MCF 10A (cell line): ENCODE measurements at regions not wholly inside any gene's neighbourhood (a gene's known extent, or its start where the extent isn't known, plus 50 kb on each side); places are given as distances from the start of the nearest gene placed in this dataset.
A peak's percentile ranks its signal among the peaks of the same experiment; 100 is the strongest.
"Not testable (repeated sequence)": the region's sequence is repeated elsewhere in the genome, so short reads cannot be mapped to it uniquely, and the experiment has no call there.

ENCODE experiments used
- BruUV-seq: library from RNA; stranded (reverse); fragments of 400-500 nt; replicated peaks from 2 replicates; lab custom pipeline; 2021; lab: Mats Ljungman, UMichigan
- CTCF ChIA-PET: fragments of 300-600 bp; sonication (Branson Sonifier 250); formaldehyde crosslinking; extraction: SDS; loops from one replicate; lab custom pipeline; 2021; ENCODE audit warnings: antibody characterized with exemption, inconsistent platforms; lab: Yijun Ruan, JAX
- POLR2A ChIA-PET: fragments of 300-600, 350-650 bp; sonication (Branson Sonifier 250); formaldehyde crosslinking; extraction: SDS; loops from one replicate; lab custom pipeline; 2020; ENCODE audit warnings: antibody characterized with exemption, inconsistent platforms; lab: Yijun Ruan, JAX
- DNase-seq: peaks from one replicate; pipeline ENCODE4 v3.0.0-alpha.2; 2018; ENCODE audit not compliant: unreplicated experiment
- H3K27ac Mint-ChIP-seq: one replicate; pipeline ENCODE4 v1.8.0; 2022; ENCODE audit warnings: mild to moderate bottlenecking, low read depth, mixed read lengths; ENCODE audit not compliant: unreplicated experiment
- H3K27me3 Mint-ChIP-seq: one replicate; pipeline ENCODE4 v1.8.0; 2022; ENCODE audit warnings: mixed read lengths; ENCODE audit not compliant: insufficient read depth, unreplicated experiment
- H3K36me3 Mint-ChIP-seq: one replicate; pipeline ENCODE4 v1.8.0; 2022; ENCODE audit warnings: mild to moderate bottlenecking, moderate library complexity, mixed read lengths; ENCODE audit not compliant: insufficient read depth, unreplicated experiment
- H3K4me1 Mint-ChIP-seq: one replicate; pipeline ENCODE4 v1.8.0; 2022; ENCODE audit warnings: mixed read lengths; ENCODE audit not compliant: insufficient read depth, unreplicated experiment
- H3K4me3 Mint-ChIP-seq: one replicate; pipeline ENCODE4 v1.8.0; 2022; ENCODE audit warnings: mild to moderate bottlenecking, moderate library complexity, mixed read lengths; ENCODE audit not compliant: unreplicated experiment
- H3K9me3 Mint-ChIP-seq: one replicate; pipeline ENCODE4 v1.8.0; 2022; ENCODE audit warnings: mixed read lengths; ENCODE audit not compliant: unreplicated experiment
- intact Hi-C: fragments of 100-400 bp; cut with micrococcal nuclease; formaldehyde crosslinking; loops from 2 replicates; pipeline ENCODE4 v1.14.1; 2022
- TF ChIP-seq, protein P1 (sequence below): fragments of 200-600 bp; IDR thresholded peaks from one replicate; pipeline ENCODE4 v1.8.0; 2022; ENCODE audit warnings: antibody characterized with exemption, mild to moderate bottlenecking; ENCODE audit not compliant: unreplicated experiment

DNA sequence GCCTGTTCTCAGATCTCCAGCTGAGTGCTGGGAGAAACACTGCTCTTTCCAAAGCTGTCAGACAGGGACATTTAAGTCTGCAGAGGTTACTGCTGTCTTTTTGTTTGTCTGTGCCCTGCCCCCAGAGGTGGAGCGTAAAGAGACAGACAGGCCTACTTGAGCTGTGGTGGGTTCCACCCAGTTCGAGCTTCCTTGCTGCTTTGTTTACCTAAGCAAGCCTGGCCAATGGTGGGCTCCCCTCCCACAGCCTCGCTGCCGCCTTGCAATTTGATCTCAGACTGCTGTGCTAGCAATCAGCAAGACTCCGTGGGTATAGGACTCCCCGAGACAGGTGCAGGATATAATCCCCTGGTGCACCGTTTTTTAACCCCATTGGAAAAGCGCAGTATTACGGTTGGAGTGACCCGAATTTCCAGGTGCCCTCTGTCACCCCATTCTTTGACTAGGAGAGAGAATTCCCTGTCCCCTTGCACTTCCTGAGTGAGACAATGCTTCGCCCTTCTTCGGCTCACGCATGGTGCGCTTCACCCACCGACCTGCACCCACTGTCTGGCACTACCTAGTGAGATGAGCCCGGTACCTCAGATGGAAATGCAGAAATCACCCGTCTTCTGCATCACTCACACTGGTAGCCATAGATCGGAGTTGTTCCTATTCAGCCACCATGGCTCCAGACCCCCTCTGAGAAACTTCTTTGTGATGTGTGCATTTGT lies 650.3 kb upstream of the ALG10B start:
- no peaks in the 10 kb centered on the region for H3K4me1 Mint-ChIP-seq
- ChIA-PET POLR2A (no interaction called here), CTCF (interaction anchor here (0.6 kb wide), 1 partner anchor 172 kb away, joined by 3 read pairs; no protein-coding TSS in a partner anchor)
- H3K27ac Mint-ChIP-seq, result no peak overlapping the region
- no peak overlapping the region for H3K4me3 Mint-ChIP-seq
- TF ChIP-seq, protein P1, sequence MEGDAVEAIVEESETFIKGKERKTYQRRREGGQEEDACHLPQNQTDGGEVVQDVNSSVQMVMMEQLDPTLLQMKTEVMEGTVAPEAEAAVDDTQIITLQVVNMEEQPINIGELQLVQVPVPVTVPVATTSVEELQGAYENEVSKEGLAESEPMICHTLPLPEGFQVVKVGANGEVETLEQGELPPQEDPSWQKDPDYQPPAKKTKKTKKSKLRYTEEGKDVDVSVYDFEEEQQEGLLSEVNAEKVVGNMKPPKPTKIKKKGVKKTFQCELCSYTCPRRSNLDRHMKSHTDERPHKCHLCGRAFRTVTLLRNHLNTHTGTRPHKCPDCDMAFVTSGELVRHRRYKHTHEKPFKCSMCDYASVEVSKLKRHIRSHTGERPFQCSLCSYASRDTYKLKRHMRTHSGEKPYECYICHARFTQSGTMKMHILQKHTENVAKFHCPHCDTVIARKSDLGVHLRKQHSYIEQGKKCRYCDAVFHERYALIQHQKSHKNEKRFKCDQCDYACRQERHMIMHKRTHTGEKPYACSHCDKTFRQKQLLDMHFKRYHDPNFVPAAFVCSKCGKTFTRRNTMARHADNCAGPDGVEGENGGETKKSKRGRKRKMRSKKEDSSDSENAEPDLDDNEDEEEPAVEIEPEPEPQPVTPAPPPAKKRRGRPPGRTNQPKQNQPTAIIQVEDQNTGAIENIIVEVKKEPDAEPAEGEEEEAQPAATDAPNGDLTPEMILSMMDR, result no peak
- no TSS peak for BruUV-seq
- H3K27me3 Mint-ChIP-seq, result no peaks in the 10 kb centered on the region
- DNase-seq, result no peak
- no peaks in the 10 kb centered on the region for H3K36me3 Mint-ChIP-seq
- H3K9me3 Mint-ChIP-seq, result peaks cover 14% of the 10 kb centered on the region
- intact Hi-C loops, result no loop called here

DNA sequence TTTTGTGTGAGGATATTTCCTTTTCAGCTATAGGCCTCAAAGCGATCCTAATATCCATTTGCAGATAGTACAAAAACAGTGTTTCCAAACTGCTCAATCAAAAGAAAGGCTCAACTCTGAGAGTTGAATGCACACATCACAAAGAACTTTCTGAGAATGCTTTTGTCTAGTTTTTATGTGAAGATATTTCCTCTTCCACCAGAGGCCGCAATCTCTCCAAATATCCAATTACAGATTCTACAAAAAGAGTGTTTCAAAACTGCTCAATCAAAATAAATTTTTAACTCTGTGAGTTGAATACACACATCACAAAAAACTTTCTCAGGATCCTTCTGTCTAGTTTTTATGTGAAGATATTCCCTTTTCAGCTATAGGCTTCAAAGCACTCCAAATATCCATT lies 648.0 kb upstream of the ALG10B start:
- H3K27me3 Mint-ChIP-seq, H3K4me3 Mint-ChIP-seq, H3K36me3 Mint-ChIP-seq, CTCF ChIA-PET, H3K4me1 Mint-ChIP-seq, POLR2A ChIA-PET, BruUV-seq, intact Hi-C loops, DNase-seq, H3K27ac Mint-ChIP-seq: not testable (repeated sequence)
- H3K9me3 Mint-ChIP-seq, result peaks cover 14% of the 10 kb centered on the region

DNA sequence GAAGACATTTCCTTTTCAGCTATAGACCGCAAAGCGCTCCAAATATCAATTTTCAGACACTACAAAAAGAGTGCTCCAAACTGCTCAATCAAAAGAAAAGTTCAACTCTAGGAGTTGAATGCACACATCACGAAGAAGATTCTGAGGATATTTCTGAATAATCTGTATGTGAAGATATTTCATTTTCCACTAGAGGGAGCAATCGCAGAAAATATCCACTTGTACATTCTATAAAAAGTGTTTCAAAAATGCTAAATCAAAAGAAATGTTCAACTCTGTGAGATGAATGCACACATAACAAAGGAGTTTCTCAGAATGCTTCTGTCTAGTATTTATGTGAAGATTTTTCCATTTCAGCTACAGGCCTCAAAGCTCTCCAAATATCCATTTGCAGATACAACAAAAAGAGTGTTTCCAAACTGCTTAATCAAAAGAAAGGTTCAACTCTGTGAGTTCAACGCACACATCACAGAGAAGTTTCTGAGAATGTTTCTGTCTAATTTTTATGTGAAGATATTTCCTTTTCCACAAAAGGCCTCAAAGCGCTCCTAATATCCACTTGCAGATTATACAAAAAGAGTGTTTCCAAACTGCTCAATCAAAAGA lies 643.8 kb upstream of the ALG10B start:
- H3K27me3 Mint-ChIP-seq, result no peaks in the 10 kb centered on the region
- H3K9me3 Mint-ChIP-seq, result no peaks in the 10 kb centered on the region
- ChIA-PET POLR2A (no interaction called here), CTCF (interaction anchor here (0.6 to 1.3 kb wide), 5 partner anchors 13 to 1452 kb away, joined by 3 to 6 read pairs (median 3); partner anchors contain the start of gene ALG10B)
- H3K4me3 Mint-ChIP-seq, result no peak overlapping the region
- BruUV-seq, result no TSS peak
- intact Hi-C loops, result loop anchor here (5.0 to 10.0 kb wide), 2 partner anchors 462 to 645 kb away; partner anchors contain the start of gene ALG10B
- H3K4me1 Mint-ChIP-seq, result no peaks in the 10 kb centered on the region
- peak; percentile 20 for DNase-seq
- no peaks in the 10 kb centered on the region for H3K36me3 Mint-ChIP-seq
- TF ChIP-seq, protein P1, result peak; percentile 22
- no peak overlapping the region for H3K27ac Mint-ChIP-seq

DNA sequence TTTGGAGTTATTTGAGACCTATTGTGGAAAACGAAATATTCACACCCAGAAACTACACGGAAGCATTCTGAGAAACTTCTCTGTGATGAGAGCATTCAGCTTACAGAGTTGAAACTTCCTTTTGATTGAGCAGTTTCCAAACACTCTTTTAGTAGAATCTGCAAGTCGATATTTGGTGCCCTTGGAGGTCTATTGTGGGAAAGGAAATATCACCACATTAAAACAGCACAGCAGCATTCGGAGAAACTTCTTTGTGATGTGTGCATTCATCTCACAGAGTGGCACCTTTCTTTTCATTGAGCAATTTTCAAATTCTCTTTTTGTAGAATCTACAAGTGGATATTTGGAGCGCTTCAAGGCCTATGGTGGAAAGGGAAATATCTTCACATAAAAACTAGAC lies 595.7 kb upstream of the ALG10B start:
- no peaks in the 10 kb centered on the region for H3K9me3 Mint-ChIP-seq
- H3K36me3 Mint-ChIP-seq, result no peaks in the 10 kb centered on the region
- no peak for DNase-seq
- no peak overlapping the region for H3K4me3 Mint-ChIP-seq
- ChIA-PET CTCF (no interaction called here), POLR2A (no interaction called here)
- no peaks in the 10 kb centered on the region for H3K27me3 Mint-ChIP-seq
- intact Hi-C loops, result no loop called here
- no peak overlapping the region for H3K27ac Mint-ChIP-seq
- H3K4me1 Mint-ChIP-seq, result no peaks in the 10 kb centered on the region
- BruUV-seq, result no TSS peak
- TF ChIP-seq, protein P1, result no peak
